ENCODE measurements at regions not wholly inside any gene's neighbourhood (a gene's known extent, or its start where the extent isn't known, plus 50 kb on each side); places are given as distances from the start of the nearest gene placed in this dataset.

GRCh38 chr9:30140407-30140806 is 2244.0 kb upstream of the ACO1 start:
- ChIA-PET CTCF (ENCODE audit: low intra/inter-chr PET ratio) (no interaction called here), POLR2A (no interaction called here)
- ATAC-seq (no peak), DNase-seq (ENCODE audit: extremely low read depth in 1 of 4, low spot score in 3 of 4) (no peak), FAIRE-seq (no peak)
- no TSS peak for BruUV-seq (replicated peaks)
- H3K36me3 ChIP-seq (ENCODE audit: control insufficient read depth, insufficient read depth, low read length), result no peaks in the 10 kb centered on the region
- no peaks in the 10 kb centered on the region for H3K9me3 ChIP-seq (replicated peaks; ENCODE audit: control insufficient read depth, insufficient read depth, low read depth, low read length)
- in situ Hi-C loops (cut with MboI) (no loop called here), intact Hi-C loops (cut with micrococcal nuclease) (no loop called here)
- no peak overlapping the region for H3K4me3 ChIP-seq
- no peak overlapping the region for H3K9ac ChIP-seq (ENCODE audit: insufficient read depth in 1 of 2, low read depth in 2 of 2, low read length in 2 of 2)
- H3K4me2 ChIP-seq (ENCODE audit: insufficient read depth, low read length), result no peak overlapping the region
- H2AFZ ChIP-seq (ENCODE audit: low read depth, low read length), result no peak overlapping the region
- H3K4me1 ChIP-seq (replicated peaks in 1 of 2; ENCODE audit: control insufficient read depth in 2 of 2, insufficient read depth in 2 of 2, low read length in 2 of 2), result no peaks in the 10 kb centered on the region
- H4K20me1 ChIP-seq (replicated peaks; ENCODE audit: control insufficient read depth, insufficient read depth, low read length), result no peaks in the 10 kb centered on the region
- no peak overlapping the region for H3K27ac ChIP-seq (ENCODE audit: extremely low read depth, low read depth, low read length)
- no peaks in the 10 kb centered on the region for H3K9me1 ChIP-seq (ENCODE audit: control insufficient read depth, insufficient read depth, low read length)
- no peaks in the 10 kb centered on the region for H3K79me2 ChIP-seq (ENCODE audit: control insufficient read depth, insufficient read depth, low read length)
- no peaks in the 10 kb centered on the region for H3K27me3 ChIP-seq (ENCODE audit: control insufficient read depth in 2 of 2, insufficient read depth in 2 of 2, low read length in 2 of 2)
- WGBS (ENCODE audit: insufficient coverage, low coverage, missing lambda C conversion rate), result no CpG with 5 or more reads among the region's 2 CpGs
- no peak for TF ChIP-seq ZHX1 (conservative IDR thresholded peaks at IDR 0.05; ENCODE audit: low read length)
- no peak for TF ChIP-seq ZNF780A (CRISPR knock-in tag; IDR thresholded peaks at IDR 0.05)
- no peak for TF ChIP-seq CHAMP1 (IDR thresholded peaks at IDR 0.05)
- TF ChIP-seq, protein P1, sequence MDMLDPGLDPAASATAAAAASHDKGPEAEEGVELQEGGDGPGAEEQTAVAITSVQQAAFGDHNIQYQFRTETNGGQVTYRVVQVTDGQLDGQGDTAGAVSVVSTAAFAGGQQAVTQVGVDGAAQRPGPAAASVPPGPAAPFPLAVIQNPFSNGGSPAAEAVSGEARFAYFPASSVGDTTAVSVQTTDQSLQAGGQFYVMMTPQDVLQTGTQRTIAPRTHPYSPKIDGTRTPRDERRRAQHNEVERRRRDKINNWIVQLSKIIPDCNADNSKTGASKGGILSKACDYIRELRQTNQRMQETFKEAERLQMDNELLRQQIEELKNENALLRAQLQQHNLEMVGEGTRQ (CRISPR knock-in tag; IDR thresholded peaks at IDR 0.05), result no peak
- TF ChIP-seq ZNF436 (CRISPR knock-in tag; IDR thresholded peaks at IDR 0.05), result no peak
- no peak for TF ChIP-seq ETV1 (tag; conservative IDR thresholded peaks at IDR 0.05; ENCODE audit: low read depth)
- TF ChIP-seq ZNF639 (CRISPR knock-in tag; conservative IDR thresholded peaks at IDR 0.05 in 1 of 2, IDR thresholded peaks at IDR 0.05 in 1 of 2), result no peak
- TF ChIP-seq FOXA3 (CRISPR knock-in tag; conservative IDR thresholded peaks at IDR 0.05 in 1 of 2, IDR thresholded peaks at IDR 0.05 in 1 of 2), result no peak
- no peak for TF ChIP-seq ILF3 (IDR thresholded peaks at IDR 0.05; ENCODE audit: borderline replicate concordance)
- no peak for TF ChIP-seq GMEB1 (CRISPR knock-in tag; IDR thresholded peaks at IDR 0.05)
- no peak for TF ChIP-seq CBX8 (IDR thresholded peaks at IDR 0.05; ENCODE audit: borderline replicate concordance, extremely low read depth, low read depth, low read length, poor library complexity, severe bottlenecking)

Data from K562 (cell line).